Keratinocyte (primary cell): ENCODE measurements at regions not wholly inside any gene's neighbourhood (a gene's known extent, or its start where the extent isn't known, plus 50 kb on each side); places are given as distances from the start of the nearest gene placed in this dataset.

Source experiments
- DNase-seq: peaks from one replicate; pipeline ENCODE4 v3.0.0-alpha.2; 2011; ENCODE audit warnings: low read depth, missing footprints, low spot score
- FAIRE-seq: peaks from 2 replicates; lab custom pipeline; 2011; peaks lifted over from hg19 to GRCh38; lab: Jason Lieb, UNC
- H2AFZ ChIP-seq: 2 replicates; pipeline ENCODE4 v1.6.0; 2012; ENCODE audit warnings: low read length, control low read depth, inconsistent platforms; ENCODE audit not compliant: control insufficient read depth
- H3K27ac ChIP-seq: 2 replicates; pipeline ENCODE4 v1.5.1; 2011; ENCODE audit warnings: low read length; ENCODE audit not compliant: control insufficient read depth, insufficient read depth
- H3K27me3 ChIP-seq: 3 replicates; pipeline ENCODE4 v1.6.0; 2011; ENCODE audit warnings: low read length; ENCODE audit not compliant: control insufficient read depth, insufficient read depth; ENCODE audit errors: extremely low read depth
- H3K36me3 ChIP-seq, 2 experiments: 2 replicates in 1 of 2; 3 replicates in 1 of 2; pipeline ENCODE4 v1.5.1; 2011; ENCODE audit warnings: low read length in 2 of 2, mild to moderate bottlenecking in 1 of 2; ENCODE audit not compliant: control insufficient read depth in 2 of 2, insufficient read depth in 2 of 2; ENCODE audit errors: extremely low read depth in 1 of 2
- H3K4me1 ChIP-seq: 3 replicates; pipeline ENCODE4 v1.5.1; 2011; ENCODE audit warnings: low read length; ENCODE audit not compliant: control insufficient read depth, insufficient read depth; ENCODE audit errors: extremely low read depth
- H3K4me2 ChIP-seq: 3 replicates; pipeline ENCODE4 v1.6.0; 2011; ENCODE audit warnings: low read depth, low read length; ENCODE audit not compliant: control insufficient read depth, insufficient read depth; ENCODE audit errors: extremely low read depth
- H3K4me3 ChIP-seq, 3 experiments: fragments of 200-600 bp in 1 of 3; sonication (generic) in 1 of 3; 2 replicates in 2 of 3; 3 replicates in 1 of 3; pipeline ENCODE4 v1.5.1; 2011 to 2016; ENCODE audit warnings: low read length in 3 of 3, mild to moderate bottlenecking in 3 of 3, control low read depth in 2 of 3, inconsistent platforms in 1 of 3, low read depth in 1 of 3, mixed read lengths in 1 of 3, mixed run types in 1 of 3, moderate library complexity in 1 of 3; ENCODE audit not compliant: control insufficient read depth in 2 of 3, insufficient read depth in 2 of 3; ENCODE audit errors: extremely low read depth in 1 of 3
- H3K79me2 ChIP-seq: 2 replicates; pipeline ENCODE4 v1.6.0; 2012; ENCODE audit warnings: low read length; ENCODE audit not compliant: control insufficient read depth, insufficient read depth
- H3K9ac ChIP-seq: 3 replicates; pipeline ENCODE4 v1.6.0; 2011; ENCODE audit warnings: low read length; ENCODE audit not compliant: control insufficient read depth, insufficient read depth; ENCODE audit errors: extremely low read depth
- H3K9me1 ChIP-seq: 3 replicates; pipeline ENCODE4 v1.6.0; 2011; ENCODE audit warnings: low read length; ENCODE audit not compliant: control insufficient read depth, insufficient read depth; ENCODE audit errors: extremely low read depth
- H3K9me3 ChIP-seq: 2 replicates; pipeline ENCODE4 v1.5.1; 2012; ENCODE audit warnings: low read depth, low read length; ENCODE audit not compliant: control insufficient read depth
- H4K20me1 ChIP-seq: 3 replicates; pipeline ENCODE4 v1.6.0; 2011; ENCODE audit warnings: low read length; ENCODE audit not compliant: control insufficient read depth, insufficient read depth; ENCODE audit errors: extremely low read depth
- EZH2 ChIP-seq: IDR thresholded peaks from one replicate; pipeline ENCODE4 v1.6.1; 2012; ENCODE audit warnings: inconsistent platforms, mild to moderate bottlenecking, low read length, moderate library complexity
- dilution Hi-C: fragments of 300-500 bp; cut with MboI; formaldehyde crosslinking; loops from one replicate; pipeline ENCODE4 v1.7.0; 2020; ENCODE audit warnings: low sequenced_read_pairs; ENCODE audit not compliant: extremely low pct_ligation_motif_present
- TF ChIP-seq, protein P1 (sequence below), 3 experiments: IDR thresholded peaks in 1 of 3; conservative IDR thresholded peaks in 1 of 3; optimal IDR thresholded peaks in 1 of 3; 2 replicates in 2 of 3; 3 replicates in 1 of 3; pipeline versions ENCODE3 to v1.5.1; 2011; ENCODE audit warnings: low read length in 3 of 3, mild to moderate bottlenecking in 3 of 3, moderate library complexity in 2 of 3, control low read depth in 1 of 3, inconsistent platforms in 1 of 3; ENCODE audit not compliant: insufficient read depth in 2 of 3; ENCODE audit errors: extremely low read depth in 1 of 3

DNA sequence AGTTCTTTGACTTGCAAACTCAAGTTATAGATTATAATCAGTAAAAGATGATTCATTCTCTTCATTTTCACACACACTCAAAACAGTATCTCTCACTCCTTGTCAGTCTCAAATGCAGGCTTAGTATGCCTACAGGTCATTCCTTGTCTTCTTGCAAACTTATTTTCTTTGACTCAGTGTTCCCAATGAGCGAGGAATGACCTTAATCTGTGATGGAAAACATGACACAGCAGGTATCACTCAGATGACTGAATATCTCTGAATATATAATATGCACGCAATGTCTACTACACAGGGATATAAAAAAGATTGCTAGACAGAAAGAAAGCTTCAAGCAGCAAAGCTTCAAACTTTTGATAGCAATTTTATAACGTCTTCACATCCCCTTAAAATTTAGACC, 127.8 kb upstream of the RGPD4 start:
- Histone ChIP-seq H3K4me1 (no peaks in the 10 kb centered on the region), H3K9me3 (no peaks in the 10 kb centered on the region), H3K27ac (no peak overlapping the region), H3K4me3 (no peak overlapping the region), H3K9ac (no peak overlapping the region), H3K4me2 (no peak overlapping the region), H4K20me1 (no peaks in the 10 kb centered on the region), H3K79me2 (no peaks in the 10 kb centered on the region), H2AFZ (no peak overlapping the region), H3K36me3 (no peaks in the 10 kb centered on the region), H3K9me1 (no peaks in the 10 kb centered on the region), H3K27me3 (no peaks in the 10 kb centered on the region)
- DNase-seq (no peak), FAIRE-seq (no peak)
- dilution Hi-C loops: no loop called here
- TF ChIP-seq EZH2: no peak
- TF ChIP-seq, protein P1, sequence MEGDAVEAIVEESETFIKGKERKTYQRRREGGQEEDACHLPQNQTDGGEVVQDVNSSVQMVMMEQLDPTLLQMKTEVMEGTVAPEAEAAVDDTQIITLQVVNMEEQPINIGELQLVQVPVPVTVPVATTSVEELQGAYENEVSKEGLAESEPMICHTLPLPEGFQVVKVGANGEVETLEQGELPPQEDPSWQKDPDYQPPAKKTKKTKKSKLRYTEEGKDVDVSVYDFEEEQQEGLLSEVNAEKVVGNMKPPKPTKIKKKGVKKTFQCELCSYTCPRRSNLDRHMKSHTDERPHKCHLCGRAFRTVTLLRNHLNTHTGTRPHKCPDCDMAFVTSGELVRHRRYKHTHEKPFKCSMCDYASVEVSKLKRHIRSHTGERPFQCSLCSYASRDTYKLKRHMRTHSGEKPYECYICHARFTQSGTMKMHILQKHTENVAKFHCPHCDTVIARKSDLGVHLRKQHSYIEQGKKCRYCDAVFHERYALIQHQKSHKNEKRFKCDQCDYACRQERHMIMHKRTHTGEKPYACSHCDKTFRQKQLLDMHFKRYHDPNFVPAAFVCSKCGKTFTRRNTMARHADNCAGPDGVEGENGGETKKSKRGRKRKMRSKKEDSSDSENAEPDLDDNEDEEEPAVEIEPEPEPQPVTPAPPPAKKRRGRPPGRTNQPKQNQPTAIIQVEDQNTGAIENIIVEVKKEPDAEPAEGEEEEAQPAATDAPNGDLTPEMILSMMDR (optimal IDR thresholded peaks at IDR 0.05 in 1 of 3, IDR thresholded peaks at IDR 0.05 in 1 of 3, conservative IDR thresholded peaks at IDR 0.05 in 1 of 3; ENCODE audit: extremely low read depth in 1 of 3, insufficient read depth in 2 of 3, low read length in 3 of 3): no peak

DNA sequence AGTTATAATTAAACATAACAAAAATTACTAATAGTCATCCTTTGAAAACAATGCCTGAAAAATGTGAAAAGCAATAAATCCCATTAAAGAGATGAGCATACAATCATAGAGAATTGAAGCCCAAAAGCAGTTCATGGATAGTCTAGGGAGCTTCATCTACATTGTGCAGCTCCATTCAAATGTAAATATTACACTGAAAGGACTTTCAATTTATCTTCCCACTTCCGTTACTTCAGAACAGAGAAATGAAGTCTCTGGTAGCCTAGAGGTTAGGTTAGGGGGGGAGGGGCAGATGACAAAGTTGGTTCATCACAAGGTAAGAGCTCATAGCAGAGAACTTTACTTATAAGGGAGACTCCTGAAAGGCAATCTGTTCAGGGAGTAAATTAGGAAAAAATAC, 126.6 kb upstream of the RGPD4 start:
- no peak for FAIRE-seq
- H3K9ac ChIP-seq: no peak overlapping the region
- TF ChIP-seq, protein P1 (optimal IDR thresholded peaks at IDR 0.05 in 1 of 3, IDR thresholded peaks at IDR 0.05 in 1 of 3, conservative IDR thresholded peaks at IDR 0.05 in 1 of 3; ENCODE audit: extremely low read depth in 1 of 3, insufficient read depth in 2 of 3, low read length in 3 of 3): no peak
- no peak for TF ChIP-seq EZH2

More for the DNA sequence above, 126.6 kb upstream of the RGPD4 start:
- DNase-seq: no peak
- no peaks in the 10 kb centered on the region for H3K9me3 ChIP-seq
- H3K4me2 ChIP-seq: no peak overlapping the region
- no peaks in the 10 kb centered on the region for H4K20me1 ChIP-seq
- no peak overlapping the region for H3K27ac ChIP-seq
- no peaks in the 10 kb centered on the region for H3K9me1 ChIP-seq
- no peaks in the 10 kb centered on the region for H3K27me3 ChIP-seq
- H2AFZ ChIP-seq: no peak overlapping the region
- dilution Hi-C loops: no loop called here
- H3K36me3 ChIP-seq: no peaks in the 10 kb centered on the region
- no peaks in the 10 kb centered on the region for H3K4me1 ChIP-seq
- H3K4me3 ChIP-seq: no peak overlapping the region
- no peaks in the 10 kb centered on the region for H3K79me2 ChIP-seq
